HuH-7.5 (cell line): ENCODE measurements at regions not wholly inside any gene's neighbourhood (a gene's known extent, or its start where the extent isn't known, plus 50 kb on each side); places are given as distances from the start of the nearest gene placed in this dataset.
"Not testable (repeated sequence)": the region's sequence is repeated elsewhere in the genome, so short reads cannot be mapped to it uniquely, and the experiment has no call there.

Experiments used
- DNase-seq: peaks from one replicate; pipeline ENCODE4 v3.0.0; 2011; ENCODE audit warnings: low spot score

DNA sequence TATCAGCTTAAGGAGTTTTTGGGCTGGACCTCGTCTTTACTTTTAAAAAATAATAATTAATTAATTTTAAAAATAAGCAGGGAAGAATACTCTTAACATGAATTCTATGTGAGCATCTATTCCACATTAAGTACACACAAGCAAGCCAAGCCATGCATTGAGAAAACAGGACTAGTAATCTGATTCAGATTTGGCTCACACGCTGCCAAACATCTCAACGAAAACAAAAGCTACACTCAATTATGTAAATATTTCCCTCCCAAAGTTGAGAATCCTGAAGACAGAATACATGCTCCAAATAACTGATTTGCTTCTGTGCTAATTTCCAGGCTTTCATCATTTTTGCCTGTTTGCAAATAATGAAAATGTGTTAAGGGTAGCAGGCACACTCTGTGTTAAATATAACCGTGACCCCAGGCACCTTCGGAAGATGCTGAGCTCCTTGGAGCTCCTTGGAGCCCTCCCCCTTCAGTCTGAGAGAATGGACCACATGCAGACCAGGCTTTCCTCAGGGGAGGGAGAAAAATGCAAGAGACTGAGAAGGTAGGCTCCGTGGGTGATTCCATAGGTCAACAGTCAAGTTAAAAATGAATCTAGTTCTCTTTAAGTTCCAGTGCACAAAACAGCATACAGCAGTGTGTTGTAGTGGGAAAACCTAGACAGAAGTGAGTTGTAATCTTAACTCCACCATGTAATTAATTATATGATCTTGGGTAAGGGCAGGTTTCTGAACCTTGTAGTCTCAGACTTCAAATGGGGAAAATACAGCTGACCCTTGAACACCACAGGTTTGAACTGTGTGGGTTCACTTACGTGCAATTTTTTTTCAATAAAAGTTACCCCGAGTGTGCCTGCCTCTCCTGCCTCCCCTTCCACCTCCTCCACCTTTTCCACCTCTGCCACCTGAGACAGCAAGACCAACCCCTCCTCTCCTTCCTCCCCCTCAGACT lies 161.3 kb upstream of the RREB1 start:
- DNase-seq, result no peak

DNA sequence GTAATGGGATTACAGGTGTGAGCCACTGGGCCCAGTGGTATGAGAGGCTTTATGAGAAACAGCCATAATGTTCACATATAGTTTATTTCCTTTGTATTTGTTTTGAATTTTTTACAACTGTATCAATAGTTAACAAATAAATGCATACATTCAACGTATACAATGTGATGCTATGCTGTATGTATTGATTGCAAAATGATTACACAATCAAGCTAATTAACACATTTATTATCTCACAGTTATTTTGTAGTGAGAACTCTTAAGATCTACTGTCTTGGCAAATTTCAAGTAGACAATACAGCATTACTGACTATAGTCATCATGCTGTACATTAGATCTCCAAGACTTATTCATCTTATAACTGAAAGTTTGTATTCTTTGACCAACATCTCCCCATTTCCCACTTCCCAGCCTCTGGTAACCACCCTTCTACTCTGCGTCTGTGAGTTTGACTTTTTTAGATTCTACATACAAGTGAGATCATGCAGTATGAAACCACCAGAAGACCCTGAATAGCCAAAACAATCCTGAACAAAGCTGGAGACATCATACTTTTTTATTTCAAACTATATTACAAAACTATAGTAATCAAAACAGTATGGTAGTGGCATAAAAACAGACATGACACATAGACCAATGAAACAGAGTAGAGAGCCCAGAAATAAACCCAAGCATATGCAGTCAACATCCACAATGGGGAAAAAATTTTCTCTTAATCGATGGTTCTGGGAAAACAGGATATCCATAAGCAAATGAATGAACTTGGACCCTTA lies 157.2 kb upstream of the RREB1 start:
- no peak for DNase-seq

DNA sequence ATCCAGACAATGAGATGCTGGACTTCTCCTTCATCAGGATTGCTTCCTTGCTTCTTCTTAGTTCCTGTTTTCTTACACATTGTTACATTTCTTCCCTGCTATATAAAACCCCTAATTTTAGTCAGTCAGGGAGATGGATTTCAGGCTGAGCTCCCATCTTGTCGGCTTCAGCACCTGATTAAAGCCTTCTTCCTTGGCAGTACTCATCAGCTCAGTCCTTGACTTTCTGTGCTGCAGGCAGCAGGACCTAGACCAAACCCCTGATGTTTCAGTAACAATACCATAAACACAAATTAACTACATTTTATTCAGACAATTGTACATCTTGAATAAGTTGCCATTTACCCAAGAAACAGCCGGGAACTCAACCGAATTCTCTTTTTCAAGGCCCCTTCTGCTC lies 156.4 kb upstream of the RREB1 start:
- DNase-seq, result no peak

DNA sequence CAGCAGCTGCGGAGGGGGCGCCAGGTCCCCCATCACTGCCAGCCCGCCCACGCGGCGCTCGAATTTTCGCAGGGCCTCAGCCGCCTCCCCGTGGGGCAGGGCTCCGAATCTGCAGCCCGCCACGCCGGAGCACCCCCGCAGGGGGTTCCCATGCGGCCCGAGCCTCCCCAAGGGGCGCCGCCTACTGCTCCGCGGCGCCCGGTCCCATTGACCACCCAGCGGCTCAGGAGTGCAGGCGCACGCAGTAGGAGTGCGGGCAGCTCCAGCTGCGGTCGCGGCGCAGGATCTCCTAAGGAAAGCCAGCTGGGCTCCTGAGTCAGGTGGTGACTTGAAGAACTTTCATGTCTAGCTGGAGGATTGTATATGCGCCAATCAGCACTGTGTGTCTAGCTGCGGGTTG lies 155.3 kb upstream of the RREB1 start:
- DNase-seq, result no peak

DNA sequence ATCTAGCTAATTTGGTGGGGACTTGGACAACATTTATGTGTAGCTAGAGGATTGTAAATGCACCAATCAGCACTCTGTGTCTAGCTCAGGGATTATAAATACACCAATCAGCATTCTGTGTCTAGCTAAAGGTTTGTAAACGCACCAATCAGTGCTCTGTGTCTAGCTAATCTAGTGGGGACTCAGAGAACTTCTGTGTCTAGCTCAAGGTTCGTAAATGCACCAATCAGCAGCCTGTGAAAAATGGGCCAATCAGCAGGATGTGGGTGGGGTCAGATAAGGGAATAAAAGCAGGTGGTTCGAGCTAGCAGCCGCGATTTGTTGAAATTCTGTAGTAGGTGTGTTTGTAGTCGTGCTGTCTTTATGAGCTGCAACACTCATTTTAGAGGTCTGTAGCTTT lies 154.8 kb upstream of the RREB1 start:
- DNase-seq, result not testable (repeated sequence)

DNA sequence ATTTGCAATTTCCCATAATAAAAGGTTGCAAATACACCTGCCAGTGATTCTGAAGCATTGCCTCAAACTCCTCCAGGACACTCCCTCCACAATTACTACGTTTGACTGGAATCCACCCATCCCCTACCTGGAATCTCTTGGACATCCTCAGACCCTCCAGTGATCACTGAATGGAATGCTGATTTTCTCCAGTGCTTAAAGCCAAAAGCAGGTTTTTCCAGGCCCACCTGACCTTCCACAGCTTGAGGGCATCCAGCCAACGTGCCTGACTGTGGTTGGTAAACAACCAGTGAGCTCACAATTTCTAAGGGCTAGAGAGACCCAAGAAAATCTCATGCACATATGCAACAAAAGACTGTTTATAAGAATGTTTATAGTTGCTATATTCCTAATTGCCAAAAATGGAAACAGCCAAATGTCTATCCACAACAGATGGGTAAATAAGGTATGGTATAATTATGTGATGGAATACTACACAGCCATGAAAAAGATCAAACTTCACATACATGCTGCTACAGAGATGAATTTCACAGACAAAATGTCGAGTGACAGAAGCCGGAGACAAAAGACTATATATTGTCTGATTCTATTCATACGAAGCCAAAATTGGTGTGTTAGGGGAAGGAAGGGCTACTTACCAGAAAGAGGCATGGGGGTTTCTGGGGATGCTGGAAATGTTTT lies 147.1 kb upstream of the RREB1 start:
- no peak for DNase-seq

DNA sequence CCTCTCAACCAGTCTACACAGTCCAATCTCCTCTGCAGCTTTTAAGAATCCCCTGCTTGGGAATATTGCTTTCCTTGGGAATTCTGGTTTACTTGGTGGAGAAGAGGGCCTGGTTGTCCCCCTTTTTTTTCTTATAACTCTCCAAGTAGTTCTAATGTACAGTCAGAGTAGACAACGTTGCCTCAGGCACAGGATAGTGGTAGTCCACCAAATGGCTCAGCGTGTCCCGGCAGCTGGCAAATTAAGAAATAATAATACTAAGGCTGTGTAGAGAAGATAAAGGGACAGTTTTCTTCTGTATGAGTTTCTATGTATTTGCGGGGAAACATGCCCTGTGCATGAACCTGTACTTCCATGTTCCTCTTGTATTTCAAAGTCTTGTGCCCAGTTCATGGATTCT lies 145.7 kb upstream of the RREB1 start:
- no peak for DNase-seq

DNA sequence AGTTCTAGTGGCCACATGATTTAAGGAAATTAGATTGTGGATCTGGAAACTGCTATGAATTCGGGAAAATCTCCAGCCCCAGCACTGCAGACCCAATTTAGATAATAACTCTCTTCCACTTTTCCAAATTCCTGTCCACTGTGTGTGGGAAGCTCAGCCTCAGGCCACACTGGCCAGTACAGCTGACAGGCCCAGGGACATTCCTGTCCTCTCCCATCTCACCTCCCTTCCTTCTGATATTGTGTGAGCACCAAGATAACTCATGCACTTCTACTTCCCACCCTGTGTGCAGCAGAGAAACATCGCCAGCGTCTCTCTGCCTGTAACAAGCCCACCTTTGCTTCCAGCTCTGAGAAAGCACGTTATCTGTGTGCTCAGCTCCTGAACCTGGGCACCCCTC lies 145.1 kb upstream of the RREB1 start:
- DNase-seq, result no peak

DNA sequence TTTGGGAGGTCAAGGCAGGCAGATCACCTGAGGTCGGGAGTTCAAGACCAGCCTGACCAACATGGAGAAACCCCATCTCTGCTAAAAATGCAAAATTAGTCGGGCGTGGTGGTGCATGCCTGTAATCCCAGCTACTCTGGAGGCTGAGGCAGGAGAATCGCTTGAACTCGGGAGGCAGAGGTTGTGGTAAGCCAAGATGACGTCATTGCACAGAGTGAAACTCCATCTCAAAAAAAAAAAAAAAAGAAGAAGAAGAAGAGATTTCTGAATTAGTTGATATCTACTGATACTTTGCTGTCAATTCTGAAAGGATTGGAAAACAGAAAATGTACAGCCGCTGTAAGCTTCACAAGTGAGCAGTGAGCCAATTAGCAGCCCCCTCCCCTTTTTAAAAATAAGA lies 144.4 kb upstream of the RREB1 start:
- DNase-seq, result not testable (repeated sequence)

DNA sequence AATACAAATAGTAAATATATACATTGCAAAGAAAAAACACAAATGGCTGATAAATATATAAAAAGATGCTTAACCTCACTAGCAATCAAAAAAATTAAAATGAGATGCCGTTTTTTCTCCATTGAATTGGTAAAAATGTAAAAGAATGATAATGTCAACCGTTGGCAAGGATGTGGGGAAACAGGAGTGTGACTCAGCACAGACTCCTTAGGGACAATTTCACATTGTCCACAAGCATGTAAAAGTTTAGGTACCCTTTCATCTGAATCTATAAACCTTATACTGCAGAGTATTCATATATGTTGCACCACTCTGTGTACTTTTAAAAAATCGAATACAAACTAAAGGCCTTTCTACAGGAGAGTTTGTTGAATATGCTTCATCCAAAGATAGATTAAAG lies 143.1 kb upstream of the RREB1 start:
- DNase-seq, result no peak

DNA sequence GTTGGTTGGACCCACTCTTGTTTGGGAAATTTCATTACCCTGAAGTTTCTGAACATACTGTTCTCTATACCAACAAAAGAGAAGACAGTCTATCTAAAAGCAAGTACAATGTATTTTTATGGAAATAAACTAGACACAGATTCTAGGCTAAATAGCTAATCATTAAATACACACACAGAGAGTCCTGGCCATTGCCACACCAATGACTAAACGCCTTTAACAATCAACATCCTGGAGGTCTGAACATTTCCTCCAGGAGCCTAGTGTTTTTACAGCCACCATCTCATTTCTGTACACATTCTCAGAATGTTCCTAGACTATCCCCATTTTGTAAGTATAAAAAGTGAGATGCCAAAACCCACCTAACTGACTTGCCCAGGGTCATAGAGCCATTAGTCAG lies 141.6 kb upstream of the RREB1 start:
- DNase-seq, result no peak

DNA sequence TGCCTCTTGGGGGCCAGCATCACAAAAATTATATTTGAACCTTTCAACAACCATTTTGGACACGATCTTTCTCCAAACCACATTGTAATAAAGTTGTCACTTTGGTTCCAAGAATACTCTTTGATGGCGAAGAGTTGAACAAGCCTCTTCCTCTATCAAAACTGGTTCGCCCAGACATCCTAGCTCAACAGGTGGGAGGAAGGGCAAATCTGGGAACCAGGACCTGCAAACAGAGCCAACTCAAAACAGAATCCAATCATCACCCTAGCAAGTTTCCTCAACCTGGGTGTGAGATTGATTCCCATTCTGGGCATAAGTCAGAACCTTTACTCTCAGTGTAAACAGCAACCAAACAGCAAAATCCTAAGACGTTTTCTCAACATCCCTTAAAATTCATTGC lies 141.2 kb upstream of the RREB1 start:
- DNase-seq, result no peak

DNA sequence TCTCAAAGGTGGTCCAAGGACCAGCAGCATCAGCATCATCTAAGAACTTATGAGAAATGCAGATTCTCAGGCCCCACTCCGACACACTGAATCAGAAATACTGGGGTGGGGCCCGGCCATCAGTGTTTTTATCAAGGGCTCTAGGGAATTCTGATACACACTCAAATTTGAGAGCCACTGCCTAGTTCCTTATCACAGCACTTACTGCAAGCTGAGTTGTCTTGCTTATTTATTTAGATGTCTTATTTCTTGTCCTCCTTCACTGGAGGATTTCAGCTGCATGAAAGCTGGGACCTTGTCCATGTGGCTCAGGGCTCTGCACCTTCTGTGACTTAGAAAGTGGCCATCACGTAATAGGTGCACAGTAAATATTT lies 139.4 kb upstream of the RREB1 start:
- no peak for DNase-seq

DNA sequence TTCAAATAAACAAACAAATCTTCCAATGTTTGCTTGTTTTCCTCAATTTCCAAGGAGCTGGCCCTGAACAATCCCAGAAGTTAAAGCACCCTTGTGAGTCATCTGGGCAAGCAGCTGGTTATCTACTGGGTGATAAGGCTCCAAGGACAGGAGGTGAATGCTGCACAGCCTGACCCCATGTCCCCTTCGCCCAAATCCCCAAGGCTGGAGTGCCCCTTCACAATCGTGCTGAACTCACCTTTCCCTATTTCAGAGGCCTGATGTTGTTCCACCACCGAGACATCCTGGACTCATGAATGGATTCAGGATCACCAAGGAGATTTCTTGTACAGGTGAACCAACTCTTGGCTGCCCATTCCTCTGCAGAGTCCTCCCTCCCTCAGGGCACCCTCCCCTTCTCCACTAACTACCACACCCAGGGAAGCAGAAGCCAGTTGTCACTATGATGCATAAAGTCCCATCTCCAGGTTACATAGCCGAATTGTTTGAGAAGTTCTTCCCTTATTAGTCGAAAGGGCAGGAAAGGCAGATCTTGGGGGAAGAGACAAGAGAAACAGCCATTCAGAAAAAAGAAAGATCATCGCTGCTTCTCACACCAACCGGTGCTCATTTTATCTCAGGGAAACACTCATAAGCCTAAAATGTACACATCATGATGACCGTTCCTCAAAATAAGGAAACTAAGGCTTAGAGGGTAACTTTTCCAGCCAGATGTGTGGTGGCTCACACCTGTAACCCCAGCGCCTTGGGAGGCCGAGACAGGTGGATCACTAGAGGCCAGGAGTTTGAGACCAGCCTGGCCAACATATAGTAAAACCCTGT lies 138.8 kb upstream of the RREB1 start:
- no peak for DNase-seq

DNA sequence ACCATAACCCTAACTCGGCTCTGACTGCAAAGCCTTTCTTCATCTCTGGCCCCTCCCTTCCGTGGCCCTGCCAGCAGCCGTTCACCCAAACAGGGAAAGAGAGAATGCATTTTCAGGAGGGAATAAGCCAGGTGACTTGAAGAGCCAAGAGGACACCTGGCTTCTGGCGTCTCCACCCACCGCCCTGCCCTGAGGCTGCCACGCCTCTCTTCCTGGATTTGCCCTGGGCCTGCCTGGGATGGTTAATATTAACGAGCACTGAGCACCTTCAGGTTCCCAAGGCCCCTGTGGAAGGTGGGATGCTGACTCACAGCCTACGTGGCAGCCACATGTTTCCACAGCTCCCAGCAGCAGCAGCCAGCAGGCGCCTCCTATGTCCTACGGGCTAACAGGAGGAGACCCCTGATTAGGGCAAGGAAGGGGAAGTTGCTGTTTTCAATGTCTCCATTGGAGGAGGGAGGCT lies 138.0 kb upstream of the RREB1 start:
- no peak for DNase-seq

DNA sequence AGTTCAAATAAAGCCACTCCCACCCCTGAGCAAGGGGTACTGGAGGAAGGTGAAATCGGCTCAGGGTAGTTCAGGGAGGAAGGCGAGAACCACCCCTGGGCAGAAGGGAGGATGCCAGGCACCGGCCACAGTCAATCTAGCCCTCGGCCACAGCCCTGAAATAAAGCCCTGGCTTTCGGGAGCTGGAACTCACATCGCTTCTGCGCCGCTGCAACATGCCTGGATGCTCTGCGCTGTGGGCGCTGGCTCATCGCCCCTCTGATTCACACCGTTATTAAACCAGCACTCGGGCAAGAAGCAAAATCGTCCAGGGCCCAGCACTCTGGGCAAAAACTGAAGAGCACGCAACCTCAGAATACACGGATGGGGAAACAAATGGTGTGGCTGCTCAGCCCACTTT lies 136.9 kb upstream of the RREB1 start:
- no peak for DNase-seq

DNA sequence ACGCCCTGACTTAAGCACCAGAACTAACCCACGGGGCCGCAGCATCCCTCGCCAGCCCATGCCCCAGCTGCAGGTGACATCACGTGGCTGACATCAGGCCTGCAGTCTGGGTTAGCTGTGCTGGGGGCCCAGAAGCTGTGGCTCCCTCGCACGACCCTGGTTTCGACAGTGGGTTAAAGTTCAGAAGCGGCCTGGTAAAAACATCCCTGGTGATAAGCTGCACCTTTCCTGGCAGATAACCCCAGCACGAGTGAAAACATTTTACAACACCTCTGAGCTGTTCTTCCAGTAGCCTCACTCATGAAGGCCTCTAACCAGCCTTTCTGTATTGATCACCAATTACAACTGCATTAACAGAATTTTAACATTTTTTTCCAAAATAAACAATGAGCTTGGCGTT lies 136.4 kb upstream of the RREB1 start:
- DNase-seq, result no peak

DNA sequence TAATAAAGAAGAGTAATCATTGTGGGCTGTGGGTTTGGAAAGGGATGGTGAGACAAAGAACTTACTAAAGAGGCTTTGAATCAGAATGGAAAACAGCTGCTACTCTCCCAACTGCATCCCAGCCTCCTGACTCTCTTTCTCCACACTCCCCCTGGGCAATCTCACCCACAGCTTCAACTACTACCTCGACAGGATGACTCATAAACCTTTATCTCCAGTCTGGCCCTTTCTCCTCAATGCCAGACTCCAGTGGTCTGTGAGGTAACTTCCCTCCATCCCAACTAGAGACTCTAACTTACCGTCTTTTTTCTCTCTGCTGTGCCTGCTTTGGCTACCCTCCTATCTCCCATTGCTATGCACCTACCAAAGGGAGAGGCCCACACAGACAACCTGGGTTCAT lies 135.3 kb upstream of the RREB1 start:
- no peak for DNase-seq

DNA sequence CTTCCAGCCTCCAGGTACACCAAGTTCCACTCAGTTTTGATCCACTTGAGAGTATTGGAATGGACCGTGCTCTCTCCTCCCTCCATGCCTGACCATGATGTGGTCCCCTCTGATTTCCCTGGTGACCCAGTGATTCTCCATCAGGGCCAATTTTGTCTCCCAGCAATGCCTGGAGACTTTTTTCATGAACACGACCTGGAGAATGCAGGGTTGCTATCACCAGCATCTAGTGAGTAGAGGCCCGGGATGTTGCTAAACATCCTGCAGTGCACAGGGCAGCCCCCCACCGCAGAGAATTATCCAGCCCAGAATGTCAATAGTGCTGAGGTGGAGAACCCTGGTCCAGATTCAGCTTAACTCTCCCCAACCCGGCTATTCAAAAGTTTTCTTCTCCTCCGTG lies 134.0 kb upstream of the RREB1 start:
- DNase-seq, result no peak

DNA sequence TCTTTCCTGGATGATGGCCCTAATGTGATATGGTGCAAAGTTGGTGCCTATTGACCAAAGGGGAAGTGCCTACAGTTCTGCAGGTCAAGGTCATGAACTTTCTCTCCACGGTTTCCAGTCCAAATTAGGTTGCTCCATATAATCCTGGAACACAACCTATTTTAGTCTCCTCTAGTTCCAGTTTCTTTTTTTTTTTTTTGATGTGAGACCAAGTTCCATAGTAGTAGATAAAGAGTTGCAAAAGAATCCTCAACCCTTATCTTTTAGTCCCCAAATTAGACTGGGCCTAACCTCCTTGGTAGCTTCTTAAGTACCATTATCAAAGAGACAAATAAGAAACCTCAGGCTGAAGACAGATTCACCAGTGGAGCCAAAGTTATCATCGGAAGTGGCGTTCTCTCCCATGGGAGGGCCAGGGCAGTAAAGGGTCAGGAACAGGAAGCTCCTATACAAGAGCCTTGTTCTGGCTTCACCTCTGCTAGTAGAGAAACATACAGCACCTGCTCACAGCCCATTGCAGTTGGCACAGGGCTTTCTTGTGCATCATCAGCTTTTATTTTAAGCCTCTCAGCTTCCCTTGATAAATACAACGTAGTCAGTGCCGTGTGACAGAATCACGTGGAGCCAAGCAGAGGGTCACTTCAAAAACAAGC lies 132.2 kb upstream of the RREB1 start:
- DNase-seq, result no peak

DNA sequence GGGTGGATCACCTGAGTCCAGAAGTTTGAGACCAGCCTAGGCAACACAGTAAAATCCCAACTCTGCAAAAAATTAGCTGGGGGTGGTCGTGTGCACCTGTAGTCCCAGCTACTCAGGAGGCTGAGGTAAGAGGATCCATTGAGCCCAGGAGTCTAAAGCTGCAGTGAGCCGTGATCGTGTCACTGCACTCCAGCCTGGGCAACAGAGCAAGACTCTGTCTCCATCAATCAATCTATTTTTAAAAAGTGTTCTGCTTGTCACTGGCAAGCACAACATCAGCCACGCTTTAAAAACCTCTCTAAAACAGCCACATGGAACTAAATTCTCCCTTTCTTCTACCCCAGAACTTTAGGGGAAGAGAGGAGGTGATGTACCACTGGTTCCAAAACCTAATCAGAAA lies 131.6 kb upstream of the RREB1 start:
- DNase-seq, result no peak
